ENCODE measurements at regions not wholly inside any gene's neighbourhood (a gene's known extent, or its start where the extent isn't known, plus 50 kb on each side); places are given as distances from the start of the nearest gene placed in this dataset.

GRCh38 chr1:199813198-199813597, 214.3 kb upstream of the NR5A2 start:
- Mint-ChIP-seq H3K27ac (ENCODE audit: unreplicated experiment) (no peak overlapping the region), H3K4me3 (no peak overlapping the region), H3K4me1 (no peaks in the 10 kb centered on the region), H3K36me3 (ENCODE audit: low read depth) (no peaks in the 10 kb centered on the region), H3K9me3 (peaks cover 2% of the 10 kb centered on the region), H3K27me3 (ENCODE audit: low read depth) (no peaks in the 10 kb centered on the region)
- no peak for DNase-seq (ENCODE audit: low read depth, low spot score)
- TF ChIP-seq CTCF (conservative IDR thresholded peaks at IDR 0.05), result no peak

GRCh38 chr1:199815947-199816346, 211.6 kb upstream of the NR5A2 start:
- H3K36me3 Mint-ChIP-seq (ENCODE audit: low read depth), result no peaks in the 10 kb centered on the region

GRCh38 chr1:199817266-199817665, 210.2 kb upstream of the NR5A2 start:
- Mint-ChIP-seq H3K27me3 (ENCODE audit: low read depth) (no peaks in the 10 kb centered on the region), H3K36me3 (ENCODE audit: low read depth) (no peaks in the 10 kb centered on the region), H3K4me1 (no peaks in the 10 kb centered on the region), H3K4me3 (no peak overlapping the region), H3K27ac (ENCODE audit: unreplicated experiment) (no peak overlapping the region), H3K9me3 (peaks cover 2% of the 10 kb centered on the region)
- DNase-seq (ENCODE audit: low read depth, low spot score), result no peak
- no peak for TF ChIP-seq CTCF (conservative IDR thresholded peaks at IDR 0.05)

More at GRCh38 chr1:199815947-199816346, 211.6 kb upstream of the NR5A2 start:
- DNase-seq (ENCODE audit: low read depth, low spot score), result no peak
- H3K4me3 Mint-ChIP-seq, result no peak overlapping the region
- no peaks in the 10 kb centered on the region for H3K27me3 Mint-ChIP-seq (ENCODE audit: low read depth)
- H3K9me3 Mint-ChIP-seq, result peaks cover 2% of the 10 kb centered on the region
- H3K27ac Mint-ChIP-seq (ENCODE audit: unreplicated experiment), result no peak overlapping the region
- H3K4me1 Mint-ChIP-seq, result no peaks in the 10 kb centered on the region
- TF ChIP-seq CTCF (conservative IDR thresholded peaks at IDR 0.05), result no peak

GRCh38 chr1:199821029-199821779, 206.3 kb upstream of the NR5A2 start:
- H3K9me3 Mint-ChIP-seq, result peaks cover 2% of the 10 kb centered on the region
- no peak for TF ChIP-seq CTCF (conservative IDR thresholded peaks at IDR 0.05)
- H3K27me3 Mint-ChIP-seq (ENCODE audit: low read depth), result no peaks in the 10 kb centered on the region
- H3K36me3 Mint-ChIP-seq (ENCODE audit: low read depth), result no peaks in the 10 kb centered on the region
- no peak overlapping the region for H3K27ac Mint-ChIP-seq (ENCODE audit: unreplicated experiment)
- no peak overlapping the region for H3K4me3 Mint-ChIP-seq
- DNase-seq (ENCODE audit: low read depth, low spot score), result no peak
- no peaks in the 10 kb centered on the region for H3K4me1 Mint-ChIP-seq

- Mint-ChIP-seq H3K36me3 (ENCODE audit: low read depth) (peaks cover 3% of the 10 kb centered on the region), H3K4me3 (no peak overlapping the region), H3K27ac (ENCODE audit: unreplicated experiment) (no peak overlapping the region), H3K27me3 (ENCODE audit: low read depth) (no peaks in the 10 kb centered on the region), H3K9me3 (peaks cover 6% of the 10 kb centered on the region), H3K4me1 (no peaks in the 10 kb centered on the region)
- no peak for TF ChIP-seq CTCF (conservative IDR thresholded peaks at IDR 0.05)
- no peak for DNase-seq (ENCODE audit: low read depth, low spot score)
These were observed 195.1 kb upstream of the NR5A2 start for GRCh38 chr1:199832451-199832850.

All from neural crest cell (in vitro differentiated cells).